Neural progenitor cell (in vitro differentiated cells): ENCODE measurements at regions not wholly inside any gene's neighbourhood (a gene's known extent, or its start where the extent isn't known, plus 50 kb on each side); places are given as distances from the start of the nearest gene placed in this dataset.

Source experiments
- DNase-seq: peaks from one replicate; pipeline ENCODE4 v3.0.0-alpha.2; 2016; ENCODE audit warnings: low spot score
- H2AFZ ChIP-seq: fragments of 200-600 bp; sonication (generic); replicated peaks from 2 replicates; pipeline ENCODE4 v1.6.1; 2016; ENCODE audit warnings: antibody characterized with exemption
- H3F3A ChIP-seq: fragments of 200-600 bp; sonication (generic); 2 replicates; pipeline ENCODE4 v1.6.1; 2016; ENCODE audit warnings: antibody characterized with exemption, low read depth
- H3K27ac ChIP-seq: fragments of 200-600 bp; sonication (generic); 2 replicates; pipeline ENCODE4 v1.5.1; 2016; ENCODE audit warnings: mild to moderate bottlenecking
- H3K27me3 ChIP-seq: fragments of 200-600 bp; sonication (generic); 2 replicates; pipeline ENCODE4 v1.6.1; 2016; ENCODE audit warnings: mild to moderate bottlenecking, moderate library complexity
- H3K36me3 ChIP-seq: fragments of 200-600 bp; sonication (generic); 2 replicates; pipeline ENCODE4 v1.5.1; 2016
- H3K4me1 ChIP-seq: fragments of 200-600 bp; sonication (generic); 2 replicates; pipeline ENCODE4 v1.6.1; 2016; ENCODE audit warnings: mixed run types
- H3K4me2 ChIP-seq: fragments of 200-600 bp; sonication (generic); 2 replicates; pipeline ENCODE4 v1.6.1; 2016
- H3K4me3 ChIP-seq: fragments of 200-600 bp; sonication (generic); 2 replicates; pipeline ENCODE4 v1.5.1; 2016
- H3K79me2 ChIP-seq: fragments of 200-600 bp; sonication (generic); 2 replicates; pipeline ENCODE4 v1.6.1; 2016; ENCODE audit warnings: low read depth
- H3K9ac ChIP-seq: fragments of 200-600 bp; sonication (generic); 2 replicates; pipeline ENCODE4 v1.6.1; 2016
- H3K9me3 ChIP-seq: fragments of 200-600 bp; sonication (generic); 2 replicates; pipeline ENCODE4 v1.5.1; 2016; ENCODE audit warnings: low read depth
- H4K20me1 ChIP-seq: fragments of 200-600 bp; sonication (generic); 2 replicates; pipeline ENCODE4 v1.6.1; 2016; ENCODE audit warnings: low read depth
- H3K27ac Mint-ChIP-seq: 3 replicates; pipeline ENCODE4 v1.8.0; 2021; ENCODE audit warnings: mixed read lengths
- H3K27me3 Mint-ChIP-seq: 2 replicates; pipeline ENCODE4 v1.8.0; 2022; ENCODE audit warnings: low read depth, mild to moderate bottlenecking, inconsistent platforms, moderate library complexity, mixed read lengths; ENCODE audit not compliant: insufficient read depth
- H3K36me3 Mint-ChIP-seq: 3 replicates; pipeline ENCODE4 v1.8.0; 2021; ENCODE audit warnings: mixed read lengths
- H3K4me1 Mint-ChIP-seq: 3 replicates; pipeline ENCODE4 v1.8.0; 2021; ENCODE audit warnings: mixed read lengths
- H3K4me3 Mint-ChIP-seq: 3 replicates; pipeline ENCODE4 v1.8.0; 2021; ENCODE audit warnings: mild to moderate bottlenecking, moderate library complexity, mixed read lengths
- H3K9me3 Mint-ChIP-seq: 3 replicates; pipeline ENCODE4 v1.8.0; 2020; ENCODE audit warnings: mixed read lengths
- EZH2 ChIP-seq: fragments of 200-600 bp; sonication (generic); IDR thresholded peaks from 2 replicates; pipeline ENCODE4 v1.6.1; 2017; ENCODE audit warnings: antibody characterized with exemption, mild to moderate bottlenecking, moderate library complexity
- EZH2phosphoT487 ChIP-seq: fragments of 200-600 bp; sonication (generic); IDR thresholded peaks from 2 replicates; pipeline ENCODE4 v1.6.1; 2017; ENCODE audit warnings: antibody characterized with exemption
- TF ChIP-seq, protein P1 (sequence below): fragments of 200-600 bp; sonication (generic); IDR thresholded peaks from 2 replicates; pipeline ENCODE4 v1.5.1; 2017; ENCODE audit warnings: antibody characterized with exemption, mild to moderate bottlenecking

DNA sequence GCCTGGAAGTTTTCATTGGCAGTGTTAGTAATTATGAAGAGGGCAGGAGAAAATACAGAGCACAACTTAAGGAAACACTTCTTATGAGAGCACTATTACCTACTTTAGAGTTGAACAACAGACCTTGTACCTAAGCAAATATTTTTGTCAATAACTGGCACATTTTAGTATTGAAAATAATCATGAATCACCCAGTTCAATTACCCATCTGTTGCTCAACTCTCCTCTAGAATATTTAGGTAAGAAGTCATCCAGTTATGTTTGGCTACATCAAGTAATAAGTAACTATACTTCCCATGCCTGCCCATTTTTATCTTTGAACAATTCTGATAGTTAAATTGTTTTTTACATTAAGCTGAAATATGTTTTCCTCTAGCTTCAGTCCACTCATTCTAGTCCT, 893.4 kb downstream of the DIAPH3 start:
- H4K20me1 ChIP-seq: no peaks in the 10 kb centered on the region
- no peak overlapping the region for H3K9ac ChIP-seq
- Mint-ChIP-seq H3K4me1 (no peaks in the 10 kb centered on the region), H3K27ac (no peak overlapping the region), H3K4me3 (no peak overlapping the region), H3K36me3 (no peaks in the 10 kb centered on the region), H3K9me3 (no peaks in the 10 kb centered on the region), H3K27me3 (no peaks in the 10 kb centered on the region)
- no peak overlapping the region for H2AFZ ChIP-seq
- no peak for DNase-seq
- H3K9me3 ChIP-seq: no peaks in the 10 kb centered on the region
- no peak overlapping the region for H3K27ac ChIP-seq
- H3K4me3 ChIP-seq: no peak overlapping the region
- H3K4me2 ChIP-seq: no peak overlapping the region
- no peaks in the 10 kb centered on the region for H3F3A ChIP-seq
- no peaks in the 10 kb centered on the region for H3K79me2 ChIP-seq
- H3K36me3 ChIP-seq: no peaks in the 10 kb centered on the region
- peaks cover 6% of the 10 kb centered on the region for H3K4me1 ChIP-seq
- no peak for TF ChIP-seq EZH2
- TF ChIP-seq, protein P1, sequence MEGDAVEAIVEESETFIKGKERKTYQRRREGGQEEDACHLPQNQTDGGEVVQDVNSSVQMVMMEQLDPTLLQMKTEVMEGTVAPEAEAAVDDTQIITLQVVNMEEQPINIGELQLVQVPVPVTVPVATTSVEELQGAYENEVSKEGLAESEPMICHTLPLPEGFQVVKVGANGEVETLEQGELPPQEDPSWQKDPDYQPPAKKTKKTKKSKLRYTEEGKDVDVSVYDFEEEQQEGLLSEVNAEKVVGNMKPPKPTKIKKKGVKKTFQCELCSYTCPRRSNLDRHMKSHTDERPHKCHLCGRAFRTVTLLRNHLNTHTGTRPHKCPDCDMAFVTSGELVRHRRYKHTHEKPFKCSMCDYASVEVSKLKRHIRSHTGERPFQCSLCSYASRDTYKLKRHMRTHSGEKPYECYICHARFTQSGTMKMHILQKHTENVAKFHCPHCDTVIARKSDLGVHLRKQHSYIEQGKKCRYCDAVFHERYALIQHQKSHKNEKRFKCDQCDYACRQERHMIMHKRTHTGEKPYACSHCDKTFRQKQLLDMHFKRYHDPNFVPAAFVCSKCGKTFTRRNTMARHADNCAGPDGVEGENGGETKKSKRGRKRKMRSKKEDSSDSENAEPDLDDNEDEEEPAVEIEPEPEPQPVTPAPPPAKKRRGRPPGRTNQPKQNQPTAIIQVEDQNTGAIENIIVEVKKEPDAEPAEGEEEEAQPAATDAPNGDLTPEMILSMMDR: no peak
- TF ChIP-seq EZH2phosphoT487: no peak
- no peaks in the 10 kb centered on the region for H3K27me3 ChIP-seq

DNA sequence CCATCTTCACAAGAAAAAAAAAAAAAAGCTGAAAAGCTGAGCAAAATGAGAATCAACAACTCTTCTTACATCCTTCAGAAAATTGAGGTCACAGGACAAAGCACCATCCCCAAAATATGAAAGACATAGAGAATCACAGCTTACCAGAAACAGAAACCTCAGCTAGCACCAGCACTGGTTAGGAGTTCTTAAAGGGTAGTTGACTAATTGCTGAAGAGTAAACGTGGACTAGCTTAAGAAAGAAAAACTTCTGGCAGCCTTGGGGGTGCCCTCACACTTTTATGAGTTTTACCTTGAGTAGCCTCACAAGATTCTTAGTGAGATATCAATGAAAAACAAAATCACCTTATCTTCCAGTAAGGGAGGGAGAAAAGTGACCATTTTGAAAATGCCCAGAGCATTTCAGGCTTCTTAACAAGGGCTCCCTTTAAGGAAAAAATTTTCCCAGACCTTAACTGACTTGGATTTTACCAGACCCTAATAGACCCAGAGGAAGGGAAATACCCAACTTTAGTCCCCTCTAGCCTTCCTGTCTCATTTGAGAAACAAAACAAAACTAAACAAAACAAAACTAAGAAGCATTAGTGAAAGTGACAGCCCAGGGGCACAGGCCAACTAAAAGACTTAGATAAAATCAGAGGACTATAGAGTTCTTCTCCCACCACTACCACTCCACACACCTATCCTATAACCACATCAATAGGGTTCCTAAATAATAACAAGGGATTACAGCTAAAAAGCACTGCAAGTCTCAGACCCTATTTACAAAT, 888.6 kb downstream of the DIAPH3 start:
- Histone ChIP-seq H3K4me1 (peaks cover 9% of the 10 kb centered on the region), H2AFZ (no peak overlapping the region), H3K9me3 (no peaks in the 10 kb centered on the region), H4K20me1 (no peaks in the 10 kb centered on the region), H3K27me3 (no peaks in the 10 kb centered on the region), H3K79me2 (no peaks in the 10 kb centered on the region), H3K36me3 (no peaks in the 10 kb centered on the region), H3K4me3 (no peak overlapping the region), H3K9ac (no peak overlapping the region), H3K27ac (no peak overlapping the region), H3F3A (no peaks in the 10 kb centered on the region), H3K4me2 (no peak overlapping the region)
- no peak for DNase-seq
- Mint-ChIP-seq H3K36me3 (no peaks in the 10 kb centered on the region), H3K4me1 (peaks cover 18% of the 10 kb centered on the region), H3K27ac (no peak overlapping the region), H3K9me3 (no peaks in the 10 kb centered on the region), H3K27me3 (no peaks in the 10 kb centered on the region), H3K4me3 (no peak overlapping the region)
- no peak for TF ChIP-seq EZH2
- TF ChIP-seq, protein P1: no peak

DNA sequence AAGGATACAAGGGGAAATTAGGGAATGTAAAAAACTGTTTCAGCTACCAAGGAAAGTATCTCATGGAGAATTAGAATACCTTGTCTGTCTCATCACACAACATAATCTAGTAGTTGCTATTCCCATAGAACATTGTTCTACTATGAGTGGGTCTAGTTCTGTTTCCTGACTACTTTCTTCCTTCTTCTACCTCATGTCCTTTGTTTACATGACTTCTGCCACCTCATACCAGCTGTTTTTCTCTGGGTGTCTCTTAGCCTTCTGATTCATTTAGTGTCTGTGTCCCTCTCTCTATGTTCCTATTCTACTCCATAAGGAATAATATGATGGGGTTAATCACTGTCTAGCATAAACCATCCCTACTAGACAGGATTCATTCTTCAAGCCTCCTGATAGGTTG, 887.3 kb downstream of the DIAPH3 start:
- H3K79me2 ChIP-seq: no peaks in the 10 kb centered on the region
- TF ChIP-seq EZH2phosphoT487 (no peak), EZH2 (no peak)
- TF ChIP-seq, protein P1: no peak
- no peak overlapping the region for H3K4me2 ChIP-seq
- H3K27me3 ChIP-seq: no peaks in the 10 kb centered on the region
- no peak for DNase-seq
- H3K4me3 Mint-ChIP-seq: no peak overlapping the region
- H3K27ac ChIP-seq: no peak overlapping the region
- no peaks in the 10 kb centered on the region for H4K20me1 ChIP-seq
- H2AFZ ChIP-seq: no peak overlapping the region
- H3K27me3 Mint-ChIP-seq: no peaks in the 10 kb centered on the region
- H3K9ac ChIP-seq: no peak overlapping the region
- H3K4me1 Mint-ChIP-seq: peaks cover 27% of the 10 kb centered on the region
- H3K4me1 ChIP-seq: peaks cover 9% of the 10 kb centered on the region
- H3K36me3 Mint-ChIP-seq: no peaks in the 10 kb centered on the region
- H3K4me3 ChIP-seq: no peak overlapping the region
- H3K9me3 Mint-ChIP-seq: no peaks in the 10 kb centered on the region
- no peaks in the 10 kb centered on the region for H3K36me3 ChIP-seq
- H3K9me3 ChIP-seq: no peaks in the 10 kb centered on the region
- H3F3A ChIP-seq: no peaks in the 10 kb centered on the region
- no peak overlapping the region for H3K27ac Mint-ChIP-seq
